ENCODE measurements at regions not wholly inside any gene's neighbourhood (a gene's known extent, or its start where the extent isn't known, plus 50 kb on each side); places are given as distances from the start of the nearest gene placed in this dataset.

- TF ChIP-seq EZH2 (IDR thresholded peaks at IDR 0.05; ENCODE audit: borderline replicate concordance): no peak
- TF ChIP-seq CTCF (IDR thresholded peaks at IDR 0.05; ENCODE audit: poor library complexity): no peak
- no peak for TF ChIP-seq EZH2phosphoT487 (IDR thresholded peaks at IDR 0.05; ENCODE audit: low read depth, severe bottlenecking, unreplicated experiment)
Measured at GRCh38 chr2:45123065-45123464, 113.8 kb upstream of the SIX2 start.
